Brain microvascular endothelial cell (primary cell): ENCODE measurements at regions not wholly inside any gene's neighbourhood (a gene's known extent, or its start where the extent isn't known, plus 50 kb on each side); places are given as distances from the start of the nearest gene placed in this dataset.

Source experiments
- DNase-seq: peaks from one replicate; pipeline ENCODE4 v3.0.0-alpha.2; 2020
- H3K27ac ChIP-seq: fragments of 250-450 bp; sonication (Bioruptor Pico); 2 replicates; pipeline ENCODE4 v1.5.1; 2020; ENCODE audit warnings: mild to moderate bottlenecking, moderate library complexity
- H3K27me3 ChIP-seq: fragments of 250-450 bp; sonication (Bioruptor Pico); replicated peaks from 2 replicates; pipeline ENCODE4 v1.5.1; 2020; ENCODE audit warnings: mild to moderate bottlenecking
- H3K36me3 ChIP-seq: fragments of 250-450 bp; sonication (Bioruptor Pico); replicated peaks from 2 replicates; pipeline ENCODE4 v1.5.1; 2020; ENCODE audit warnings: mild to moderate bottlenecking
- H3K4me3 ChIP-seq: 2 replicates; pipeline ENCODE4 v1.5.1; 2011; ENCODE audit warnings: low read depth, mild to moderate bottlenecking, control low read depth, low read length, moderate library complexity
- CTCF ChIP-seq: IDR thresholded peaks from 2 replicates; pipeline ENCODE4 v1.5.1; 2011; ENCODE audit warnings: low read depth, mild to moderate bottlenecking, moderate library complexity, low read length, control low read depth, inconsistent platforms; ENCODE audit errors: missing control alignments
- in situ Hi-C: cut with HindIII; loops from 2 replicates; pipeline ENCODE4 v1.10.0; 2017; ENCODE audit warnings: low sequenced_read_pairs, low pct_ligation_motif_present

GRCh38 chrX:134738986-134739740 is 57.8 kb downstream of the PABIR2 start:
- DNase-seq, result no peak
- no peak overlapping the region for H3K27ac ChIP-seq
- in situ Hi-C loops, result no loop called here
- H3K36me3 ChIP-seq, result no peaks in the 10 kb centered on the region
- H3K4me3 ChIP-seq, result no peak overlapping the region
- no peak for TF ChIP-seq CTCF
- no peaks in the 10 kb centered on the region for H3K27me3 ChIP-seq

DNA sequence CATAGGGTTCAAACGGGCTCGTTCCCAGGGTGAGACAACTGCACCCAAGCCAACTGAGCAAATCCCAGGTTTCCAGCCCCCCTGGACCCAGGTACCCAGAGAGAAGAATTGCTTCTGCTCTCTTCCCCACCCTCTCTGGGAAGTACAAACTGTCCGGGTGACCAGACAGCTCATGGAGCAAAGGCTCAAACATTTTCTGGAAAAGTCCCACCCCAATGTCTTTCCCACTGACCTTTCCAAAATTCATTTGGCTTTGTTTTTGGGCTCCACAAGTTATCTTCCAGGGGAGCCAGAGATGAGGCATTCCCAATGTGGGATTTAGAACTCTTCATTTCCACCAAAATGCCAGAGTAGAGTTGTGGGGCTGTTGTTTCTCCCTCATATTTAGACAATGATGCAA is 58.6 kb downstream of the PABIR2 start:
- H3K27me3 ChIP-seq, result no peaks in the 10 kb centered on the region
- H3K36me3 ChIP-seq, result no peaks in the 10 kb centered on the region
- no peak for DNase-seq
- in situ Hi-C loops, result no loop called here
- H3K27ac ChIP-seq, result no peak overlapping the region
- no peak for TF ChIP-seq CTCF
- H3K4me3 ChIP-seq, result no peak overlapping the region

DNA sequence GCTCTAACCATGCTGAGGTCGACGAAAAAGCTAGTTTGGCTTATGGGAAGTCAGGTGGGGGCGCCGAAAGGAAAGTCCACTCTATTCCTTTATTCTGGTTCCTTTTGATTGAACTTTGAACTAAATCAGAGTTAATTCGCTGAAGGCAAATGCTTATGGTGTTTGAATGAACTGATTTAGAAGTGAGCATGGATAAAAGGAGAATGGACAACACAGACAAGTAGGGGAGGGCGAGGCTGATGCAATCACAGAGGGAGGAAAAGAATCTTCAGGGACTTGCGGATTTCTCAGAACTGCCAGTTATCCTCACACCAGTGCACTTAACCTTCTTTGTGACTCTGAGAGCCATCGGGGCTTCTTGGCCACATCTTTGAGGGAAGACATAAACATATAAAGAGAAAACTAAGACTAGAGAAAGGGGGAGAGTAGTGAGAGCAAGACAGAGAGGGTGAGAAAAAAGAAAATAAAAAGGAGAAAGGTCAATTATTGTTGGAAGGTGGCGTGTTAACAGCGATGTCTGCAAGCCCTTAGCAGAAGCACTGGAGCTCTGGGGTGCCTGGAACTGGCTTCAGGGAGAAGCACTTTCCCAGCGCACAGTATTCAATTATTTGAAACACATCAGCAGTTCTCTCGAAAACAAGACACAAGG is 59.2 kb downstream of the PABIR2 start:
- H3K36me3 ChIP-seq, result no peaks in the 10 kb centered on the region
- in situ Hi-C loops, result no loop called here
- no peaks in the 10 kb centered on the region for H3K27me3 ChIP-seq
- H3K27ac ChIP-seq, result no peak overlapping the region
- DNase-seq, result no peak
- no peak for TF ChIP-seq CTCF
- H3K4me3 ChIP-seq, result no peak overlapping the region

GRCh38 chrX:134737061-134737460 is 59.9 kb downstream of the PABIR2 start:
- no peaks in the 10 kb centered on the region for H3K27me3 ChIP-seq
- H3K27ac ChIP-seq, result no peak overlapping the region
- no peak overlapping the region for H3K4me3 ChIP-seq
- TF ChIP-seq CTCF, result no peak
- no peaks in the 10 kb centered on the region for H3K36me3 ChIP-seq
- in situ Hi-C loops, result no loop called here
- no peak for DNase-seq

GRCh38 chrX:134736356-134736755 is 60.6 kb downstream of the PABIR2 start:
- H3K36me3 ChIP-seq, result no peaks in the 10 kb centered on the region
- no peak overlapping the region for H3K4me3 ChIP-seq
- no peaks in the 10 kb centered on the region for H3K27me3 ChIP-seq
- in situ Hi-C loops, result no loop called here
- no peak for DNase-seq
- no peak overlapping the region for H3K27ac ChIP-seq
- TF ChIP-seq CTCF, result no peak
